ENCODE measurements at regions not wholly inside any gene's neighbourhood (a gene's known extent, or its start where the extent isn't known, plus 50 kb on each side); places are given as distances from the start of the nearest gene placed in this dataset.
"Not testable (repeated sequence)": the region's sequence is repeated elsewhere in the genome, so short reads cannot be mapped to it uniquely, and the experiment has no call there.

- DNase-seq (ENCODE audit: low read depth) = no peak
Measured at GRCh38 chr1:178020968-178021640, 51.2 kb upstream of the SEC16B start.

- no peak for DNase-seq (ENCODE audit: low read depth)
Measured at GRCh38 chr1:178021950-178022349, 52.1 kb upstream of the SEC16B start.

DNA sequence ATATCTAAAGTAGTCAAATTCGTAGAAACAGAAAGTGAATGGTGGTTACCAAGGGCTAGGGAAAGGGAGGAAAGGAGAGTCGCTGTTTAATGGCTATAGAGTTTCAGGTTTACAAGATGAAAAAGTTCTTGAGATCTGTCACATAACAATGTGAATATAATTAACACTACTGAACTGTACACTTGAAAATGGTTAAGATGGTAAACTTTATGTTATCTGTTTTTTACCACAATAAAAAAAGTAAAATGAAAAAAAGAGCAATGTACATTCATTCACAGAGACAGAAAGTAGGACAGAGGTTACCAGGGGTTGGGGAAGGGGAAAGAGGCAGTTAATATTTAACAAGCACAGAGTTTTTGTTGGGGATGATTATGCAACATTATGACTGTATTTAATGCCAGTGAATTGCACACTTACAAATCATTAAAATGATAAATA is 53.3 kb upstream of the SEC16B start:
- no peak for DNase-seq (ENCODE audit: low read depth)

GRCh38 chr1:178024504-178024903 is 54.6 kb upstream of the SEC16B start:
- no peak for DNase-seq (ENCODE audit: low read depth)

GRCh38 chr1:178025613-178026356 is 55.9 kb upstream of the SEC16B start:
- DNase-seq (ENCODE audit: low read depth) = no peak

DNA sequence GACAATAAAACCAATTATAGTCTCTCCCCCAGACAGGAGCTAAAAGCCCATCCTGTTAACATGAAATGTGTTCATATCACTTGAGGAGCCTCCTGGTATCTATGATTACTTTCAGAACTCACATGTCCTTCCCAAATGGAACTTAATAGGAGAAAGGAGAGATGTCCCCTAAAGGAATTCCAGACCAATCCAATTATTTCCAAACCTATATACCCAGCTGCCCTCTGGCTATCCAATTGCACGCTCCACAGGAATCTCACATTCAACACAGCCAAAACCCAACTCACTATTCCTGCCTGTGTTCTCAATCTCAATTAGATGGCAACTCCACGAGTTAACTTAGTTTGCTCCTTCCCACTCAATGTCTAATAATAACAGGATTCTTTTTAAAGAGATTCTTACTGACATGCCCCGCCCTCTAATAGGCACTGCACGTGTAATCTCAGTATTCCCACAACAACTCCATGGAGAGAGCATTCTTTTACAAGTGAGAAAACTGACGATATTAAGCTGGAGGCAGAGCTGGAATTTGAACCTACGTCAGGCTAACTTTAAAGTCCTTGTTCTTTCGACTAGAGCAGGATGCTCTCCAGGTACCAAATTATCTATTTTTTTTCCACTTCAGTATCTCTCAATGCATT is 59.1 kb upstream of the SEC16B start:
- DNase-seq (ENCODE audit: low read depth) = no peak

GRCh38 chr1:178030467-178030866 is 60.6 kb upstream of the SEC16B start:
- peak; percentile 87 for DNase-seq (ENCODE audit: low read depth)

DNA sequence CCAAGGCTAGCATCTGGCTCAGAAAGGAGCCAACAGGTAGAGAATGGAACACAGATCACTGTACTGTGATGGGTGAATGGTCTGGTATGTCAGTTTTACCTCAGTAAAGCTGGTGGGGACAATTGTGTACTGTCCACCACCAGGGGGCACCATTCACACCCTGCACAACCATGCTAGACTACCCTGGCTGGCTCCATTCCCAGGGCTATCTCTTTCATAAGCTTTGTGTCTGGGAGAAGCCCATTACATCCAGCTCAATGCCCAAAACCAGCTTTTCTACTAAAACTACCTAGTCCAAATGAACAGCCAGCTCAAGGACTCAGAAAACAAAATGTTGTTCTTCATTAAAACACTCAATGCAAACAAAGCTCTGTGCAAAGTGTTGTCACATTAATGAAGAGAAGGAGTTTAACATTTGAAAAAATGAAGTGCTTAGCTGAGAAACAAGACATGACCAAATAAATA is 62.0 kb upstream of the RASAL2 start:
- peak; percentile 89 for DNase-seq (ENCODE audit: low read depth)

DNA sequence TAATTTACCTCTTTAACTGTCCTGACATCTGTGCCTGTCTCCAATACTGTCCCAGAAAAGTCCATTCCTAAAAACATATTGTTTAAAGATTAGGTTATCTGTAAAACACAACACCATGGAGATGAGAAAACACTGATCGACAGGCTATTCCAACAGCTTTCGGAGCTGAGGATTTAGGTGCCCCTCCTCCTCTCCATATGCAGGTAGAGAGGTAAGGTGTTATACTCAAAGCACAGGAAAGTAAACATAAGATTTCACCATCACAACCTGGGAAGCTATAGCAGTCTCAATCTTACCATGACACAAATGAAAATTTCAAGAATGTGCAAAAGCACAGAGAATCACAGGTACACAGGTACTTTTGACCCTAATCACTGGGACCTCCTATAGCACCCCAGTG is 60.9 kb upstream of the RASAL2 start:
- no peak for DNase-seq (ENCODE audit: low read depth)

GRCh38 chr1:178034676-178035075 is 59.2 kb upstream of the RASAL2 start:
- DNase-seq (ENCODE audit: low read depth) = no peak

- DNase-seq (ENCODE audit: low read depth) = no peak
Measured at GRCh38 chr1:178036090-178036489, 57.8 kb upstream of the RASAL2 start.

DNA sequence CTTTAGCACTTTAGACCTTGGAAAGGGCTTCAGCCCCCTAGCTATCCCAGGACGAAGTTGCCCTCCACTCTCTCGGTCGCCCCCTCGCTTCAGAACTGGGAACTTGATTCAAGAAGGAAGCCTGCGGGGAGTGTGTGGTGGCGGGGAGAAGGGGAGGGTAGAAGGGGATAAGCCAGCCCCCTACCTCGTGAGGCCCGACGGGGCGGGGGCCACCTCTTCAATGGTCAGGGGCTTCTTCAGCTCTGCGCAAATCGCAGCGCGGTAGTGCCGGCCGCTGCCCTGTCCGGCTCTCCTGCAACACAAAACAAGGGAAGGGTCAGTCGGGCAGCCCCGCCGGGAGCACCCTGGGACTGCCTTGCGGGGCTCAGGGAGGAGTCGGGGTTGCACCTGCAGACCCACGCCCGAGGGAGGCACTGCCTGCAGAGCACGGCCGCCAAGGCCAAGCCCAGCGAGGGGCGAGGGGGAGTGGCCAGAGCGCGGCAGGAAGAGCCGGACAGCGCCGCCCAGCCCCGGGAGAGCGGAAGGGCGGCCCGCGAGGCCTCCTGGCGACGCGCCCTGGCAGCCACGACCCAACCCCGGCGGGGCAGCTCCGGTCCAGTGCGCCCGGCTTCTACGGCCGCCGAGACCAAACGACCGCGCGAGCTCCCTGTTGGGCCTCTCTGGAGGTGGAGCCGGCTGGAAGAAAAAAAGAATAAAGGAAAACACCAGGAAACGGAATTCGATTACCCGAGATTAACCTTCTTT is 56.2 kb upstream of the RASAL2 start:
- peak; percentile 64 for DNase-seq (ENCODE audit: low read depth)

DNA sequence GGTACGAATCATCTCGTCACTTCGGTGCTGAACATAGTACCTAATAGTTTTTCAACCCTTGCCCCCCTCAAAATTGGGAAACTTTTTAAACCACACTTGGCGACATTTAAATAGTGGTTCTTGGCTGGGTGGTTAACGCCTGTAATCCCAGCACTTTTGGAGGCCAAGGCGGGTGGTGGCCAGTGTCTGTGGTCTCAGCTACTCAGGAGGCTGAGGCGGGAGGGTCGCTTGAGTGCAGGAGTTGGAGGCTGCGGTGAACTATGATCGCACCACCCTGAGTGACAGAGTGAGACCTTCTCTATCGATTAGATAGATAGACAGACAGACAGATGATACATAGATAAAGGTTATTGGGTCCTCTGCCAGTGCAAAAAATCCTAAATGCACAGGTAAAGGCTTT is 55.5 kb upstream of the RASAL2 start:
- no peak for DNase-seq (ENCODE audit: low read depth)

DNA sequence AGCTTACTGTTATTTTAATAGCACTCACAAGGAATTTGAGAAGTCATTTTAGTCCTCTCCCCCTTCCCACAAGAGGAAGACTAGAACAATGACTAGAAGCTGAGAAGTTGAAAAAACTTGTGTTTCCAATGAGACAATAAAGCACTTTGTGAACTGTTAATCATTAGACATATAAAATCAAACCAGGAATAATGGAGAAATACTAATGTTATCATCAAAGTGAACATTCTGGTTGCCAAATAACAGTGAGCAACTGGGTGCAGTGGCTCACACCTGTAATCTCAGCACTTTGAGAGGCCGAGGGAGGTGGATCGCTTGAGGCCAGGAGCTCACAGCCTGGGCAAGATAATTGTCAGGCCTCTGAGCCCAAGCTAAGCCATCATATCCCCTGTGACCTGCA is 54.0 kb upstream of the RASAL2 start:
- no peak for DNase-seq (ENCODE audit: low read depth)

GRCh38 chr1:178043940-178044339 is 50.0 kb upstream of the RASAL2 start:
- not testable (repeated sequence) for DNase-seq (ENCODE audit: low read depth)

Measured in LHCN-M2 (cell line).